ENCODE measurements at regions not wholly inside any gene's neighbourhood (a gene's known extent, or its start where the extent isn't known, plus 50 kb on each side); places are given as distances from the start of the nearest gene placed in this dataset.

DNA sequence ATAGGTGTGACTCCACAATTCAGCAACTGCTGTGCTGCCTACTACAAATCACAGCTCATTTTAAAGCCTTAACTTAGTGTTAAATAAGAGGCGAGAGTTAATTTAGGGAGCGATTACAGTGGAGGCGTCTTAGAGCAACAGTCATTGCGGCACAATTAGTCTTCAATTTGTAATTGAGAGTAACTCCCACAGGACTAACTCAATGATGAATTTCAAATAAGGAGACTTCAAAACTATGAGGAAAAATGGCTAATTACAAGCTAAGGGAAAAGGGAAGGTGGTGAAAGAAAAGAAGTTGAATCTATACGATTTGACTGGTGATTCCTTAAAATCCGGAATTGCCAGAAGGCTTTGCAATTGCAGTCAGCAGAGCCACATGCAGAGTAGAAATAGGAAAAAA, 63.7 kb upstream of the FOXB1 start:
- TF ChIP-seq, protein P1, sequence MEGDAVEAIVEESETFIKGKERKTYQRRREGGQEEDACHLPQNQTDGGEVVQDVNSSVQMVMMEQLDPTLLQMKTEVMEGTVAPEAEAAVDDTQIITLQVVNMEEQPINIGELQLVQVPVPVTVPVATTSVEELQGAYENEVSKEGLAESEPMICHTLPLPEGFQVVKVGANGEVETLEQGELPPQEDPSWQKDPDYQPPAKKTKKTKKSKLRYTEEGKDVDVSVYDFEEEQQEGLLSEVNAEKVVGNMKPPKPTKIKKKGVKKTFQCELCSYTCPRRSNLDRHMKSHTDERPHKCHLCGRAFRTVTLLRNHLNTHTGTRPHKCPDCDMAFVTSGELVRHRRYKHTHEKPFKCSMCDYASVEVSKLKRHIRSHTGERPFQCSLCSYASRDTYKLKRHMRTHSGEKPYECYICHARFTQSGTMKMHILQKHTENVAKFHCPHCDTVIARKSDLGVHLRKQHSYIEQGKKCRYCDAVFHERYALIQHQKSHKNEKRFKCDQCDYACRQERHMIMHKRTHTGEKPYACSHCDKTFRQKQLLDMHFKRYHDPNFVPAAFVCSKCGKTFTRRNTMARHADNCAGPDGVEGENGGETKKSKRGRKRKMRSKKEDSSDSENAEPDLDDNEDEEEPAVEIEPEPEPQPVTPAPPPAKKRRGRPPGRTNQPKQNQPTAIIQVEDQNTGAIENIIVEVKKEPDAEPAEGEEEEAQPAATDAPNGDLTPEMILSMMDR (conservative IDR thresholded peaks at IDR 0.05; ENCODE audit: low read depth, low read length), result no peak
- TF ChIP-seq EZH2 (IDR thresholded peaks at IDR 0.05; ENCODE audit: low read length, unreplicated experiment) (no peak), EZH2phosphoT487 (IDR thresholded peaks at IDR 0.05; ENCODE audit: borderline replicate concordance, low read length) (no peak)

All from PC-3 (cell line).